ENCODE measurements at regions not wholly inside any gene's neighbourhood (a gene's known extent, or its start where the extent isn't known, plus 50 kb on each side); places are given as distances from the start of the nearest gene placed in this dataset.
"Not testable (repeated sequence)": the region's sequence is repeated elsewhere in the genome, so short reads cannot be mapped to it uniquely, and the experiment has no call there.

- no peak overlapping the region for H3K4me3 ChIP-seq (ENCODE audit: low read depth, low read length)
- no peak for TF ChIP-seq CTCF (IDR thresholded peaks at IDR 0.05; ENCODE audit: borderline replicate concordance, insufficient read depth, low read depth, low read length)
Measured at GRCh38 chr12:14240873-14241220, 124.6 kb upstream of the ATF7IP start.

- not testable (repeated sequence) for H3K4me3 ChIP-seq (ENCODE audit: low read depth, low read length)
Measured at GRCh38 chr12:14242825-14243224, 122.7 kb upstream of the ATF7IP start.

GRCh38 chr12:14243941-14244340 lies 121.5 kb upstream of the ATF7IP start:
- H3K4me3 ChIP-seq (ENCODE audit: low read depth, low read length): no peak overlapping the region
- TF ChIP-seq CTCF (IDR thresholded peaks at IDR 0.05; ENCODE audit: borderline replicate concordance, insufficient read depth, low read depth, low read length): no peak

- H3K4me3 ChIP-seq (ENCODE audit: low read depth, low read length): no peak overlapping the region
- TF ChIP-seq CTCF (IDR thresholded peaks at IDR 0.05; ENCODE audit: borderline replicate concordance, insufficient read depth, low read depth, low read length): no peak
Measured at GRCh38 chr12:14244876-14245669, 120.4 kb upstream of the ATF7IP start.

- H3K4me3 ChIP-seq (ENCODE audit: low read depth, low read length): no peak overlapping the region
- no peak for TF ChIP-seq CTCF (IDR thresholded peaks at IDR 0.05; ENCODE audit: borderline replicate concordance, insufficient read depth, low read depth, low read length)
Measured at GRCh38 chr12:14247166-14247565, 118.3 kb upstream of the ATF7IP start.

- H3K4me3 ChIP-seq (ENCODE audit: low read depth, low read length): no peak overlapping the region
- TF ChIP-seq CTCF (IDR thresholded peaks at IDR 0.05; ENCODE audit: borderline replicate concordance, insufficient read depth, low read depth, low read length): no peak
Measured at GRCh38 chr12:14249368-14249767, 116.1 kb upstream of the ATF7IP start.

- TF ChIP-seq CTCF (IDR thresholded peaks at IDR 0.05; ENCODE audit: borderline replicate concordance, insufficient read depth, low read depth, low read length): no peak
- no peak overlapping the region for H3K4me3 ChIP-seq (ENCODE audit: low read depth, low read length)
Measured at GRCh38 chr12:14252697-14253096, 112.8 kb upstream of the ATF7IP start.
